DND-41 (cell line): ENCODE measurements at regions not wholly inside any gene's neighbourhood (a gene's known extent, or its start where the extent isn't known, plus 50 kb on each side); places are given as distances from the start of the nearest gene placed in this dataset.

Experiments
- CTCF ChIP-seq: IDR thresholded peaks from 2 replicates; pipeline ENCODE4 v1.5.1; 2012; ENCODE audit warnings: borderline replicate concordance, low read length, moderate library complexity, mild to moderate bottlenecking; ENCODE audit not compliant: poor library complexity, severe bottlenecking; ENCODE audit errors: extremely low read depth
- EZH2 ChIP-seq: IDR thresholded peaks from 3 replicates; pipeline ENCODE4 v1.6.1; 2012; ENCODE audit warnings: borderline replicate concordance, low read depth, mild to moderate bottlenecking, moderate library complexity, low read length, inconsistent platforms; ENCODE audit not compliant: severe bottlenecking

GRCh38 chr4:173998471-173999144 lies 284.9 kb downstream of the FBXO8 start:
- TF ChIP-seq CTCF (no peak), EZH2 (no peak)
